NCI-H2196 treated with DMSO at 0.1 percent for 48 hours (cell line): ENCODE measurements at regions not wholly inside any gene's neighbourhood (a gene's known extent, or its start where the extent isn't known, plus 50 kb on each side); places are given as distances from the start of the nearest gene placed in this dataset.
"Not testable (repeated sequence)": the region's sequence is repeated elsewhere in the genome, so short reads cannot be mapped to it uniquely, and the experiment has no call there.

Source experiments
- DNase-seq: peaks from one replicate; lab custom pipeline; 2025; ENCODE audit not compliant: unreplicated experiment; lab: John Stamatoyannopoulos, UW

GRCh38 chr6:138656364-138657064, 117.1 kb upstream of the CCDC28A start:
- no peak for DNase-seq

GRCh38 chr6:138657065-138657425, 116.5 kb upstream of the CCDC28A start:
- DNase-seq = no peak

GRCh38 chr6:138659998-138660397, 113.6 kb upstream of the CCDC28A start:
- no peak for DNase-seq

- DNase-seq = no peak
Measured at GRCh38 chr6:138662471-138662870, 111.1 kb upstream of the CCDC28A start.

- DNase-seq = no peak
Measured at GRCh38 chr6:138663892-138664291, 109.7 kb upstream of the CCDC28A start.

GRCh38 chr6:138664745-138665144, 108.8 kb upstream of the CCDC28A start:
- DNase-seq = no peak

GRCh38 chr6:138666636-138667035, 106.9 kb upstream of the CCDC28A start:
- no peak for DNase-seq

- no peak for DNase-seq
Measured at GRCh38 chr6:138667408-138667807, 106.2 kb upstream of the CCDC28A start.

GRCh38 chr6:138671351-138671750, 102.2 kb upstream of the CCDC28A start:
- DNase-seq = no peak

GRCh38 chr6:138673346-138674014, 100.1 kb upstream of the CCDC28A start:
- DNase-seq = no peak

GRCh38 chr6:138674444-138674843, 99.1 kb upstream of the CCDC28A start:
- not testable (repeated sequence) for DNase-seq

- DNase-seq = no peak
Measured at GRCh38 chr6:138677538-138677937, 96.0 kb upstream of the CCDC28A start.

GRCh38 chr6:138678168-138678567, 95.4 kb upstream of the CCDC28A start:
- no peak for DNase-seq

- DNase-seq = no peak
Measured at GRCh38 chr6:138680085-138680484, 93.5 kb upstream of the CCDC28A start.

GRCh38 chr6:138681627-138682026, 91.9 kb upstream of the CCDC28A start:
- no peak for DNase-seq

- DNase-seq = no peak
Measured at GRCh38 chr6:138682704-138683527, 90.7 kb upstream of the CCDC28A start.

- no peak for DNase-seq
Measured at GRCh38 chr6:138685257-138685656, 88.3 kb upstream of the CCDC28A start.

GRCh38 chr6:138685781-138686180, 87.8 kb upstream of the CCDC28A start:
- no peak for DNase-seq

GRCh38 chr6:138688580-138688979, 85.0 kb upstream of the CCDC28A start:
- DNase-seq = no peak

- no peak for DNase-seq
Measured at GRCh38 chr6:138689849-138690248, 83.7 kb upstream of the CCDC28A start.

- no peak for DNase-seq
Measured at GRCh38 chr6:138690975-138691594, 82.5 kb upstream of the CCDC28A start.
